HG03103 (cell line): ENCODE measurements at regions not wholly inside any gene's neighbourhood (a gene's known extent, or its start where the extent isn't known, plus 50 kb on each side); places are given as distances from the start of the nearest gene placed in this dataset.
"Not testable (repeated sequence)": the region's sequence is repeated elsewhere in the genome, so short reads cannot be mapped to it uniquely, and the experiment has no call there.

ENCODE experiments used
- ATAC-seq: cut with Tn5 transposase; IDR thresholded peaks from one replicate; pipeline ENCODE4 v1.9.1; 2021; ENCODE audit warnings: low read depth; ENCODE audit not compliant: unreplicated experiment

DNA sequence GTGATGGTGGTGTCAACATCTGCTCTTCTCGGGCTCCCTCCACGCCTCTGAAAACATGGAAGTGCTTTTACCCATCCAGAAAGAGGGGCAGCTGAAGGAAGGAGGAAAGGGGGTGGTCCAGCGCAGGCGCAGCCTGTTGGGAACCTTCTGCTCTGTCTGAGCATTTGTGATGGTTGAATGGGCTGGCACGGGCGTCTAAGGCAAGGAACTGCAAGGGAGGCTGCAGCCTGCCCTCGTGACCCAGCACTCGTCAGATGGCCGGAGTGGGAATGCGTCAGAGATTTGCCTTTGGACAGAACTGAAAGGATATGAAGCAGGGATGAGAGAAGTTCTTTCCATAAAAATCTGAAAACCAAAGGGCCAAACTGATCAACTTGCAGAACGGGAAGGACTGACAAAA lies 62.3 kb upstream of the PLGLB2 start:
- not testable (repeated sequence) for ATAC-seq

DNA sequence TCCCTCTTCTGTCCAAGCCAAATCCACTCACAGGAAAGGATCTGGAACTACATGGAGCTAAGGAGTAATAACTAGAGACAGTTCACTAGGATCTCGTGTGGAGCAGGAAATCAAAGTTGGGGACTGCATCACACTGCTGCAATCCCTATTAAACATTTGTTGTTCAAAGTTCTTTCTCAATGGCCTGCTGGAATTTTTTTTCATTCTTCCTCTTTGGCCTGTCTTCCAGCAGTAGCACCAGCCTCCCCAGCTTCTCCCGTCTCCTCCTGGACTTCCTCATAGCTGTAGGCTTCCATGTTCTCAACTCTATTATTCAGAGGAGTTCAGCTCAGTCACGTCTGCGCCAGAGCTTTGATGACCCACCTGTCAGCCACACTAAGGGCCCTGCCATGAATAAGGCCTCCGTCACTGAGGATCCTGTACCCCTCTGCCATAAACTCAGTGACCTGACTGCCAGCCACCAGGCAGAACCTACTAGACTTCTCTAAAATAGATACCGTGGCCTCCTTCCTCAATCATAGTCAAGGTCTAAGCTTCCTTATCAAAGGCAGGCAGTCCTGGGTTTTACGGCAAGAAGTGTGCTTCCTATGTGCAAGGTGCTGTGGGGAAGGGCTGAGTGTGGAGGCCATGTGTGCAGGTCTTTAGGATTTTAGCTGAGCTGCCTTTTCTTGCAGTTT lies 60.9 kb upstream of the PLGLB2 start:
- ATAC-seq, result not testable (repeated sequence)

DNA sequence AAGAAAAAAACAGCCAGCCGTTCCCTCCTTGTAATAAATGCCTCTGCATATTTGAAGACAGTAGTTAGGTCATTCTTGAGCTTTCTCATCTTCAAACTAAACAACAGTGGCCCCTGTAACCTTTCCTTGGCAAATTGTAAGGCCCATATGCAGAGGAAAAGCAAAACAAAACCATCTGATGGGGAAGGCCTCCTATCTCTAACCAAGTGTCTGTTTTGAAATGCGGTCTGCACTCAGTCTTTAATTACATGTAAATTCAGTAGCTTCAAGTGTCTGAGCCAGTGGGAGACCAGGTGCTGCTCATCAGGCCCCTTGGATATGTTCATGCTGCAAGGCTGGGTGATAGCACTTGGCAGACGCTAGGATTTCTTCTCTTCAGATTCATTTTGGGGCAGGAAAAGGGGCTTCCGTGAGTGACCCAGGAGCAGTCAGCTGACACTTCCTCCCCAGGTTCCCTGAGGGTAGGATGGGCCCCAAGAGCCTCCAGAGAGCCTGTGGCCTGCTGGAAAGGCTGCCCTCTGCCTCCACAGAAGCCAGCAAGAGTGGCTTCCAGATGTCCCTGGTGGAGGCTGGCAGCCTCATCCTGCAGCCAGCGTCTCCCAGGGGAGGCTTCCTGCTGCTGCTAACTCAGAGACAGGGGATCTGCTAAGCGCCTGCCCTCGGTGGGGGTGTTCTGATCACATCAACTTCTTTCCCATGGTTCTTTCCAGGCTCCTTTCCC lies 60.2 kb upstream of the PLGLB2 start:
- ATAC-seq, result not testable (repeated sequence)

DNA sequence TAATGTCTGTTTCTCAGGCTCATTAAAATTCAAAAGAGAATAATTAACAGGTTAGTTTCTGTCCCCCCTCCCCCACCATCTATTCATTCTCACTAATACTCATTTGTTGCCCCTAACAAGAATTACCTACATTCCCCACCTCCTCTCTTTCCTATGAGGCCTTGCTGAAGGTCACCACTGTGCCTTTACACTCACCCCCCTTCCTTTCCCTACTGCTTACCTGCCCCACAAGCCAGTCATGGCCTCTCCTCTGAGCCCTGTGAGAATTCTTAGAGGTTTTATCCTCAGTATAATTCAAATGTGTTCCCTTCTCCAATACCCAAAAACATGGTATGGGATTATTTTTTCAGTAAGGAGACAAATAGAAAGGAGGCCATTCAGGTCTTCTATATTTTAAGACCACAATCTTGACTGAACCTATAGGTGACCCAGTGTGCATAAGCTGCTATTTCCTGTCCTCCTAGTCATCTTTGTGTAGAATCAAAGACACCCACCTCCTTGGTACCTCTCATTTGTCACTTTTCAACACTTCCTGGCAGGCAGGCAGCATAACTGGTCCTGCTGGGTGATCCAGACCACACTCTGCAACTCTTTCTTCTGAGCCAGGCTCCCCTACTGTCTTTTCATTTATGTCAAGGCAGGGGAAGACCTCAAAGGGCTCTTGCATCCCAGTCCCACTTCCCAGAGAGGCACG lies 55.8 kb upstream of the PLGLB2 start:
- ATAC-seq, result not testable (repeated sequence)

DNA sequence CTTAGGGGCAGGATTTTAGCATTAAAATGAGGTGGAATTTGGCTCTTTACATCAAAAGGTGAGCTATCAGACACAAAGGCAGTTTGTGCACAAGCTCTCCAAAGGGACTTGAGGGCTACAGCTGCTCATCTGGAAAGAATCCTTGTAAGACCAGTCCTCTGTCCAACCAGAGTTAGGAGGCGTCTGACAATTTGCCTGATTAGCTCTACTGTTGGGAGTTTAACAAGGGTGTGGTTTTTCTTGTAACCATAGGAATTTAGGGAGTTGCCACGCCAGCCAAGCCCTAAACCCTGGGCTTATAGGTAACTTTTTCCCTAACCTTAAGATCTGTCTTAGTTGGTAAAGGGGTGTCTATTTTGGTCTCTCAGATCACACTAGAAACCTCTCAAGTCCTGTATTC lies 55.0 kb upstream of the PLGLB2 start:
- ATAC-seq, result not testable (repeated sequence)

DNA sequence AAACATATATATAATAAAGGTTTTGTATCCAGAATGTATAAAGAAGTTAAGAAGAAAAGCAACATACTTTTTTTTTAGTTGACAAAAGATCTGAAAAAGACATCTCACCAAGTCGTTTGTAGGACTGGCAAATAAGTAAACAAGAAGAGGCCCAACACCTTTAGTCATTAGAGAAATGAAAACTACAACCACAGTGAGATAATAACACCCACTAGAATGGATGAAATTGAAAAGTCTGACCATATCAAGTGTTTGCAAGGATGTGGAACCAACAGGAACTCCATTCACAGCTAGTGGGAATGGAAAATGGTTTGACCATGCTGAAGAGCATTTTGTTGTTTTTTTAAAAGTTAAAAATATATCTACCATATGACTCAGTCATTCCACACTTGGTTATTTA lies 54.0 kb upstream of the PLGLB2 start:
- not testable (repeated sequence) for ATAC-seq

DNA sequence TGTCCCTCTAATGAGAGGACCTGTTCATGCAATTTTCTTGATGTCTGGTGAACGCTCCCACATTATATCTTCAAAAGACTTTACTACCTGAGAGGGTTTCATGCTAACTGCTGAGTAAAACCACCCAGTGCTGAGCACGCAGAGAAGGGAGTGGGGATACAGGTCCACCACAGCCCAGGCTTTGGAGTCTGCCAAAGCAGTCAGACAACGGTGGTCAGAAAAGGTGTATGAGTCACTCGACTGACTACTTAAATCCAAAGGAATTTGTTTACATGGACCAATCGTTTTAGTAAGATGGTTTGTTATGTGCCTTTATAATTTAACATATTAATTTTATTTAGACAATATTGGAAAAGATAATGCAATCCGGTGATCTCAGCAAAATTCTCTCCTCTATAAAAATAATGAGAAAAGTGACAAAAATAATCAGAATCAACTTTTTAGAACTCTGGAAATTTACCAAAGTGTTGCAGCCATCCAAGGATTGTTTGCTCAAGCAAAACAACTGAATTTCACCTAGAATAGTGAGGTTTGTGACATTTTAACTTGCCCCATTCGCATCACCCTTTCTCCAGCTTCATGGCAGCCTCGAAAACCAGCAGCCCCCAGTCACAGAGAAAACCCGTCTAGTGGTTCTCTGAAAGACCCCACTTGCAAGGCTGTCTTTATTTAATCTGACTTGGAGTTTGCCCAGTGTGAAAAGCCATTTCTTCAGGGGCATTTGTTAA lies 52.1 kb upstream of the PLGLB2 start:
- not testable (repeated sequence) for ATAC-seq
